Gastroesophageal sphincter (tissue), 4 donors: ENCODE measurements at regions not wholly inside any gene's neighbourhood (a gene's known extent, or its start where the extent isn't known, plus 50 kb on each side); places are given as distances from the start of the nearest gene placed in this dataset.

Experiments
- ATAC-seq: fragments of 150-250 bp; one replicate; pipeline ENCODE4 v1.9.1; 2016; ENCODE audit warnings: mild to moderate bottlenecking, moderate library complexity
- H3K27ac ChIP-seq, 4 donors: fragments of 200-600 bp; sonication (generic) in 3 of 4; 1 replicate in 3 of 4; 2 replicates in 1 of 4; pipeline ENCODE4 v1.5.1; 2016 to 2019
- H3K27me3 ChIP-seq: fragments of 200-600 bp; sonication (generic); one replicate; pipeline ENCODE4 v1.5.1; 2019
- H3K36me3 ChIP-seq, 2 donors: fragments of 200-600 bp; sonication (generic); one replicate each; pipeline ENCODE4 v1.5.1; 2019; ENCODE audit warnings: control low read depth in 1 of 2
- H3K4me1 ChIP-seq, 3 donors: fragments of 200-600 bp; sonication (generic); 1 replicate in 2 of 3; 2 replicates in 1 of 3; pipeline ENCODE4 v1.5.1; 2016 to 2019; ENCODE audit warnings: control low read depth in 2 of 3
- H3K4me3 ChIP-seq, 2 donors: fragments of 200-600 bp; sonication (generic); one replicate each; pipeline ENCODE4 v1.5.1; 2019; ENCODE audit warnings: mild to moderate bottlenecking in 1 of 2, moderate library complexity in 1 of 2
- H3K9me3 ChIP-seq, 3 donors: fragments of 200-600 bp; sonication (generic); one replicate each; pipeline ENCODE4 v1.5.1; 2017 to 2019; ENCODE audit warnings: control low read depth in 2 of 3
- CTCF ChIP-seq, 4 experiments: fragments of 200-600 bp in 2 of 4; fragments of 450-650 bp in 2 of 4; sonication (generic) in 1 of 4; IDR thresholded peaks; one replicate each; pipeline ENCODE4 v1.5.1; 2017 to 2019; ENCODE audit warnings: antibody characterized with exemption in 4 of 4, mild to moderate bottlenecking in 2 of 4, moderate library complexity in 2 of 4
- EP300 ChIP-seq: sonication (generic); formaldehyde crosslinking; IDR thresholded peaks from one replicate; pipeline ENCODE4 v1.6.1; 2017; ENCODE audit warnings: antibody characterized with exemption, mild to moderate bottlenecking
- POLR2A ChIP-seq, 2 donors: fragments of 450-650 bp; IDR thresholded peaks; one replicate each; pipeline ENCODE4 v1.6.1; 2017; ENCODE audit warnings: antibody characterized with exemption in 2 of 2, mild to moderate bottlenecking in 2 of 2, moderate library complexity in 1 of 2
- POLR2AphosphoS5 ChIP-seq: sonication (generic); formaldehyde crosslinking; IDR thresholded peaks from one replicate; pipeline ENCODE4 v1.6.1; 2017; ENCODE audit warnings: antibody characterized with exemption
- WGBS, 2 donors: methylation state at CpG; one replicate each; pipeline ENCODE4 v1.1.5; 2018; ENCODE audit warnings: low coverage in 1 of 2; 5-methylcytosine and 5-hydroxymethylcytosine counted together

- no peaks in the 10 kb centered on the region for H3K4me1 ChIP-seq
- TF ChIP-seq EP300 (no peak), POLR2A (IDR thresholded peaks at IDR 0.05) (no peak), POLR2AphosphoS5 (no peak), CTCF (IDR thresholded peaks at IDR 0.05) (no peak)
- H3K27ac ChIP-seq = no peak overlapping the region
- no peaks in the 10 kb centered on the region for H3K27me3 ChIP-seq
- H3K9me3 ChIP-seq = peaks cover 0 to 11% (median 0%) of the 10 kb centered on the region in 3 donors
- no peak for ATAC-seq
- no peak overlapping the region for H3K4me3 ChIP-seq
- 36 to 55% methylated on average over 1 of the region's 1 CpG for WGBS, 2 donors
- no peaks in the 10 kb centered on the region for H3K36me3 ChIP-seq
Observed at GRCh38 chr6:117018771-117019170, 141.7 kb downstream of the RFX6 start.

GRCh38 chr6:117022774-117023173 lies 145.7 kb downstream of the RFX6 start:
- no peak overlapping the region for H3K27ac ChIP-seq
- no peak for ATAC-seq
- H3K4me1 ChIP-seq = no peaks in the 10 kb centered on the region

GRCh38 chr6:117025310-117025709 lies 148.3 kb downstream of the RFX6 start:
- ATAC-seq = no peak
- H3K4me1 ChIP-seq = no peaks in the 10 kb centered on the region
- TF ChIP-seq POLR2AphosphoS5 (no peak), CTCF (IDR thresholded peaks at IDR 0.05) (no peak), POLR2A (IDR thresholded peaks at IDR 0.05) (no peak), EP300 (no peak)
- H3K27ac ChIP-seq = no peak overlapping the region
- no peaks in the 10 kb centered on the region for H3K27me3 ChIP-seq
- no peak overlapping the region for H3K4me3 ChIP-seq
- no peaks in the 10 kb centered on the region for H3K36me3 ChIP-seq
- H3K9me3 ChIP-seq = no peaks in the 10 kb centered on the region
- 50 to 59% methylated on average over 1 to 2 of the region's 5 CpGs for WGBS, 2 donors

More at GRCh38 chr6:117022774-117023173, 145.7 kb downstream of the RFX6 start:
- Histone ChIP-seq H3K27me3 (no peaks in the 10 kb centered on the region), H3K4me3 (no peak overlapping the region), H3K36me3 (no peaks in the 10 kb centered on the region), H3K9me3 (peaks cover 0 to 6% (median 0%) of the 10 kb centered on the region in 3 donors)
- no peak for TF ChIP-seq EP300
- no peak for TF ChIP-seq CTCF (IDR thresholded peaks at IDR 0.05)
- TF ChIP-seq POLR2A (IDR thresholded peaks at IDR 0.05) = no peak
- no peak for TF ChIP-seq POLR2AphosphoS5

- no peak overlapping the region for H3K4me3 ChIP-seq
- 40 to 80% methylated on average over 1 of the region's 1 CpG for WGBS, 2 donors
- ATAC-seq = no peak
- no peaks in the 10 kb centered on the region for H3K9me3 ChIP-seq
- no peaks in the 10 kb centered on the region for H3K27me3 ChIP-seq
- H3K27ac ChIP-seq = no peak overlapping the region
- TF ChIP-seq EP300 (no peak), CTCF (IDR thresholded peaks at IDR 0.05) (no peak), POLR2A (IDR thresholded peaks at IDR 0.05) (no peak), POLR2AphosphoS5 (no peak)
- no peaks in the 10 kb centered on the region for H3K36me3 ChIP-seq
- H3K4me1 ChIP-seq = no peaks in the 10 kb centered on the region
Observed at GRCh38 chr6:117028256-117028655, 151.2 kb downstream of the RFX6 start.

- Histone ChIP-seq H3K4me1 (no peaks in the 10 kb centered on the region), H3K36me3 (no peaks in the 10 kb centered on the region), H3K27ac (no peak overlapping the region), H3K4me3 (no peak overlapping the region), H3K9me3 (peaks cover 0 to 10% (median 0%) of the 10 kb centered on the region in 3 donors), H3K27me3 (no peaks in the 10 kb centered on the region)
- TF ChIP-seq CTCF (IDR thresholded peaks at IDR 0.05) = no peak
- no peak for TF ChIP-seq POLR2AphosphoS5
- no peak for TF ChIP-seq EP300
- TF ChIP-seq POLR2A (IDR thresholded peaks at IDR 0.05) = no peak
- WGBS, 2 donors = 47 to 75% methylated on average over 2 of the region's 2 CpGs
- ATAC-seq = no peak
Observed at GRCh38 chr6:117034547-117034946, 157.5 kb downstream of the RFX6 start.
